RWPE1 (cell line): ENCODE measurements at regions not wholly inside any gene's neighbourhood (a gene's known extent, or its start where the extent isn't known, plus 50 kb on each side); places are given as distances from the start of the nearest gene placed in this dataset.

Source experiments
- CTCF ChIA-PET: fragments of 350-600 bp; sonication (Branson Sonifier 250); formaldehyde crosslinking; extraction: SDS; loops from one replicate; lab custom pipeline; 2021; lab: Yijun Ruan, JAX
- POLR2A ChIA-PET: fragments of 400-600 bp; formaldehyde crosslinking; extraction: SDS; loops from one replicate; lab custom pipeline; 2020; ENCODE audit warnings: antibody characterized with exemption; ENCODE audit not compliant: low non-redundant PET; lab: Yijun Ruan, JAX
- DNase-seq: peaks from one replicate; pipeline ENCODE4 v3.0.0; 2012; ENCODE audit warnings: low spot score
- H3K27ac ChIP-seq: fragments of 450-650 bp; 2 replicates; pipeline ENCODE4 v1.5.1; 2017
- CTCF ChIP-seq: fragments of 450-650 bp; conservative IDR thresholded peaks from 2 replicates; pipeline ENCODE4 v1.5.1; 2017; ENCODE audit warnings: low read depth, mild to moderate bottlenecking

DNA sequence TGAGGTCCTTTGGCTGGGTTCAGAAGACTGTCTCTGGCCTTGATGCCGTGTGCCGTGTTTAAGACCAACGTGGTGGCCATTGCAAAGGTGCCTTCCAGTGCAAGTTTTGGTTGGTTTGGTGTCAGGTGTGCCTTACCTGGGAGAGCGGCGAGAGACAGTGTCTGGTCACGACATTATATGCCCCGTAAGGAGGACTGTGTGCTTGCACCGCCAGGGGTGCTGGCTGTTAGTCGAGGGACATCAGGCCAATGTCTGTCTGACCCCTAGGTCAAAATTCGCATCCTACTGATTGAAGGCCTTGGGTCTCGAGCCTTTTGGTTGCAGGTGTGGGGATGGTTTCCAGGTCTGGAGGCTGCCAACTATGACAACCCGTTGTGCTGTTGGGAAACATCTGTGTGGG is 111.9 kb downstream of the SNRPN start:
- ChIA-PET POLR2A (no interaction called here), CTCF (no interaction called here)

DNA sequence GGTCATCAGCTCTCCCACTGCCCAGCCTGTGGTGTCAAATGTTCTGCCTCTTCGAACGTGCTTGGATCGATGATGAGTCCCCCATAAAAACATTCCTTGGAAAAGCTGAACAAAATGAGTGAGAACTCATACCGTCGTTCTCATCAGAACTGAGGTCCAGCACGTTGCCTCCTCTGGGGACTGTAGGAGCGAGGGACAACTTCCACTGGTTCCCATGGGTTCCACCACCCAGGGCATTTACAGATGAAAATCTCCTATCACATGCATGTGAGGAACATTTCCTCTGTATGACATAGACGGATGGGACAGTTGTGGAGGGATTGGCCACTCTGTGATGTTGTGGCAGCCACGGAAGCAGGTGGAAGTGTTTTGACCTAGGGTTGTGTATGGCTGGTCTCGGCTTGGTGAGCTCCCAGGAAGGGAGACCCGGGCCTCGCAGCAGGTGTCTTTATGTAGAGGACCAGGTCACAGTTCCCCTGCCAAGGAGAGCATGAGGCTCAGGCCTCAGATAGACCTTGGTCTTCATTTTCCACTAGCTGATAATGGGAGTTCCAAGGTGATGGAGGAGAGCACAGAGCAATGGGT is 113.0 kb downstream of the SNRPN start:
- CTCF ChIA-PET: no interaction called here
- no peak for DNase-seq
- no peak overlapping the region for H3K27ac ChIP-seq
- POLR2A ChIA-PET: no interaction called here
- no peak for TF ChIP-seq CTCF

More for the DNA sequence above, 111.9 kb downstream of the SNRPN start:
- no peak overlapping the region for H3K27ac ChIP-seq
- DNase-seq: no peak
- no peak for TF ChIP-seq CTCF

GRCh38 chr15:25068696-25069095 is 113.9 kb downstream of the SNRPN start:
- ChIA-PET CTCF (no interaction called here), POLR2A (no interaction called here)
- no peak overlapping the region for H3K27ac ChIP-seq
- no peak for TF ChIP-seq CTCF
- DNase-seq: no peak

GRCh38 chr15:25070353-25070963 is 115.7 kb downstream of the SNRPN start:
- ChIA-PET CTCF (no interaction called here), POLR2A (no interaction called here)
- DNase-seq: no peak
- H3K27ac ChIP-seq: no peak overlapping the region
- TF ChIP-seq CTCF: no peak

DNA sequence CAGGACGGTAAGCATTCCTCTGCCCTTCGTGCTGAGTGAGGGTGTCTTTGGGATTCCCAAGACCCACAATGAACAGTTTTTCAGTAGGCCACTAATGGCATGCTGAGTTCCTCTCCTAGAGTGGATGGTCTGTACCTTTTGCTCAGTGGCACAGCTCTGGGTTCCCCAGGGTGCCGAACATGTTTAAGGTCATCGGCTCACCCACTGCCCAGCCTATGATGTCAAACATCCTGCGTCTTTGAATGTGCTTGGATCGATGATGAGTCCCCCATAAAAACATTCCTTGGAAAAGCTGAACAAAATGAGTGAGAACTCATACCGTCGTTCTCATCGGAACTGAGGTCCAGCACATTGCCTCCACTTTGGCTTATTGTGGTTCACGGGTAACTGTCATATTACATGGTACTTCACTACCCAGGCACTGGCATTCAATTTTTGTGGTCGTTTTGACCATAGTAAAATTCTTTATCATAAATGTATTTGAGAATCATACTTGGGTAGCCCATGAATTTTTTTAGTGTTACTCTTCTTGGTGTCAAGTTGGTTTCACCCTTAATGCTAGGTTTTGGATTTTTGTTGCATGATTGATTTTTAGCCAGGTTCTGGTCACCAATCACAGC is 118.2 kb downstream of the SNRPN start:
- no peak for TF ChIP-seq CTCF
- POLR2A ChIA-PET: no interaction called here
- no peak for DNase-seq
- no peak overlapping the region for H3K27ac ChIP-seq
- CTCF ChIA-PET: interaction anchor here (0.6 kb wide), 1 partner anchor 431 kb away, joined by 3 read pairs; no protein-coding TSS in a partner anchor

GRCh38 chr15:25087137-25087536 is 132.3 kb downstream of the SNRPN start:
- CTCF ChIA-PET: no interaction called here
- TF ChIP-seq CTCF: no peak
- no peak overlapping the region for H3K27ac ChIP-seq
- POLR2A ChIA-PET: no interaction called here
- no peak for DNase-seq
